ENCODE measurements at regions not wholly inside any gene's neighbourhood (a gene's known extent, or its start where the extent isn't known, plus 50 kb on each side); places are given as distances from the start of the nearest gene placed in this dataset.

- Histone ChIP-seq H3K79me1 (ENCODE audit: low read depth, low read length) (no peaks in the 10 kb centered on the region), H3K9me3 (replicated peaks in 1 of 2; ENCODE audit: control insufficient read depth in 2 of 2, insufficient read depth in 1 of 2, low read depth in 1 of 2, low read length in 2 of 2) (no peaks in the 10 kb centered on the region), H3K4ac (ENCODE audit: low read length) (no peak overlapping the region), H3K23ac (ENCODE audit: low read depth, low read length, poor library complexity) (no peak overlapping the region), H4K8ac (ENCODE audit: low read depth, low read length) (no peak overlapping the region), H3K9ac (ENCODE audit: low read depth, low read length, poor library complexity) (no peak overlapping the region), H3K36me3 (replicated peaks in 1 of 2; ENCODE audit: control insufficient read depth in 2 of 2, insufficient read depth in 2 of 2, low read length in 2 of 2) (no peaks in the 10 kb centered on the region), H3K18ac (ENCODE audit: low read length) (no peak overlapping the region), H2BK5ac (ENCODE audit: low read length) (no peak overlapping the region), H2BK15ac (ENCODE audit: low read length) (no peak overlapping the region), H2AK5ac (ENCODE audit: low read depth, low read length) (no peak overlapping the region), H3K4me1 (ENCODE audit: control insufficient read depth in 2 of 2, insufficient read depth in 1 of 2, low read depth in 1 of 2, low read length in 2 of 2) (no peaks in the 10 kb centered on the region), H3K27ac (replicated peaks; ENCODE audit: low read length) (no peak overlapping the region), H3K14ac (ENCODE audit: low read length) (no peak overlapping the region), H4K91ac (ENCODE audit: low read depth, low read length, poor library complexity) (no peak overlapping the region), H3K4me2 (ENCODE audit: insufficient read depth, low read length, poor library complexity, severe bottlenecking) (no peak overlapping the region), H2BK120ac (ENCODE audit: low read depth, low read length) (no peak overlapping the region), H2BK12ac (ENCODE audit: low read length) (no peak overlapping the region), H2AFZ (ENCODE audit: low read length) (no peak overlapping the region), H3K27me3 (ENCODE audit: control insufficient read depth in 3 of 3, insufficient read depth in 3 of 3, low read depth in 1 of 3, low read length in 3 of 3) (no peaks in the 10 kb centered on the region), H3K4me3 (ENCODE audit: low read length in 2 of 2) (no peak overlapping the region)
- no peak for DNase-seq (ENCODE audit: low spot score)
- WGBS, 2 donors (ENCODE audit: extremely low coverage in 2 of 2, insufficient read length in 2 of 2, insufficient replicate concordance in 1 of 2), result no CpG with 5 or more reads among the region's 3 CpGs
These were observed 359.3 kb upstream of the SOX11 start for GRCh38 chr2:5332925-5333324.

GRCh38 chr2:5339473-5339872 lies 352.7 kb upstream of the SOX11 start:
- no peak overlapping the region for H2BK120ac ChIP-seq (ENCODE audit: low read depth, low read length)
- peaks cover 1 to 12% of the 10 kb centered on the region in 2 donors for H3K4me1 ChIP-seq (ENCODE audit: control insufficient read depth in 2 of 2, insufficient read depth in 1 of 2, low read depth in 1 of 2, low read length in 2 of 2)
- H2BK12ac ChIP-seq (ENCODE audit: low read length), result no peak overlapping the region

DNA sequence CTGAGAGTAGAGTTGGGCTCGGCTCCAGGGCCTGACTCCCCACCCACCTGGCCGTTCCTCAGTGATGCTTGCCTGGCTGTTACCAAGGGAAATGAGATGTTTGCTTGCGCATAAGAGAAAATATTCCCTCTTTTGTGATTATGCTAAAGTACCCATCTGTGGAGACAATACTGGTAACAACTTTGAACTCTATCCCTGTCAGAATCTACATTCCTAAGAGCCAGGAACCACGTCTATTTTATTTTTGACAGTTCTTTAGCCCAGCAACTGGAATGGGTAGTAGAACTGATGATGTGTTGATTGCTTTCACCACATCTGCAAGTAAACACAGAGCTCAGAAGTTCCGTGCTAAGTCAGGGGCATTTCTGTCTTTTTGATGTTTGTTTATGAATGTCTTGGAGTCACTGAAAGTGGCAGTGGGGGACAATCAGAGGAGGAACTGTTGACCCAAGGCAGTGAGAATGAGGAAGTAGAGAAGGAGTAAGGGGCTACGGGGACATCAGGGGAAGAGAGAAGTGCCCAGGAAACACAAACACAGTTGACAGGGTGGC lies 348.3 kb upstream of the SOX11 start:
- no peak overlapping the region for H3K18ac ChIP-seq (ENCODE audit: low read length)
- H3K4ac ChIP-seq (ENCODE audit: low read length), result no peak overlapping the region
- DNase-seq (ENCODE audit: low spot score), result no peak
- no peaks in the 10 kb centered on the region for H3K9me3 ChIP-seq (replicated peaks in 1 of 2; ENCODE audit: control insufficient read depth in 2 of 2, insufficient read depth in 1 of 2, low read depth in 1 of 2, low read length in 2 of 2)
- no peak overlapping the region for H3K9ac ChIP-seq (ENCODE audit: low read depth, low read length, poor library complexity)
- H4K8ac ChIP-seq (ENCODE audit: low read depth, low read length), result no peak overlapping the region
- no peaks in the 10 kb centered on the region for H3K36me3 ChIP-seq (replicated peaks in 1 of 2; ENCODE audit: control insufficient read depth in 2 of 2, insufficient read depth in 2 of 2, low read length in 2 of 2)
- no peak overlapping the region for H3K14ac ChIP-seq (ENCODE audit: low read length)
- H3K27ac ChIP-seq (replicated peaks; ENCODE audit: low read length), result no peak overlapping the region
- peaks cover 1 to 12% of the 10 kb centered on the region in 2 donors for H3K4me1 ChIP-seq (ENCODE audit: control insufficient read depth in 2 of 2, insufficient read depth in 1 of 2, low read depth in 1 of 2, low read length in 2 of 2)
- WGBS, 2 donors (ENCODE audit: extremely low coverage in 2 of 2, insufficient read length in 2 of 2, insufficient replicate concordance in 1 of 2), result no CpG with 5 or more reads among the region's 6 CpGs
- H3K79me1 ChIP-seq (ENCODE audit: low read depth, low read length), result no peaks in the 10 kb centered on the region
- no peak overlapping the region for H3K4me2 ChIP-seq (ENCODE audit: insufficient read depth, low read length, poor library complexity, severe bottlenecking)
- H2BK15ac ChIP-seq (ENCODE audit: low read length), result no peak overlapping the region
- no peak overlapping the region for H2BK120ac ChIP-seq (ENCODE audit: low read depth, low read length)
- H2BK12ac ChIP-seq (ENCODE audit: low read length), result no peak overlapping the region
- H4K91ac ChIP-seq (ENCODE audit: low read depth, low read length, poor library complexity), result no peak overlapping the region
- H3K4me3 ChIP-seq (ENCODE audit: low read length in 2 of 2), result no peak overlapping the region
- no peak overlapping the region for H3K23ac ChIP-seq (ENCODE audit: low read depth, low read length, poor library complexity)
- no peaks in the 10 kb centered on the region for H3K27me3 ChIP-seq (ENCODE audit: control insufficient read depth in 3 of 3, insufficient read depth in 3 of 3, low read depth in 1 of 3, low read length in 3 of 3)
- H2AFZ ChIP-seq (ENCODE audit: low read length), result peak overlapping the region; percentile 36
- H2AK5ac ChIP-seq (ENCODE audit: low read depth, low read length), result no peak overlapping the region
- H2BK5ac ChIP-seq (ENCODE audit: low read length), result no peak overlapping the region

More at GRCh38 chr2:5339473-5339872, 352.7 kb upstream of the SOX11 start:
- no peaks in the 10 kb centered on the region for H3K27me3 ChIP-seq (ENCODE audit: control insufficient read depth in 3 of 3, insufficient read depth in 3 of 3, low read depth in 1 of 3, low read length in 3 of 3)
- no peak overlapping the region for H3K14ac ChIP-seq (ENCODE audit: low read length)
- H3K4ac ChIP-seq (ENCODE audit: low read length), result no peak overlapping the region
- no peak overlapping the region for H2BK5ac ChIP-seq (ENCODE audit: low read length)
- H3K36me3 ChIP-seq (replicated peaks in 1 of 2; ENCODE audit: control insufficient read depth in 2 of 2, insufficient read depth in 2 of 2, low read length in 2 of 2), result no peaks in the 10 kb centered on the region
- H3K4me3 ChIP-seq (ENCODE audit: low read length in 2 of 2), result no peak overlapping the region
- no peak overlapping the region for H2BK15ac ChIP-seq (ENCODE audit: low read length)
- H2AK5ac ChIP-seq (ENCODE audit: low read depth, low read length), result no peak overlapping the region
- H3K27ac ChIP-seq (replicated peaks; ENCODE audit: low read length), result no peak overlapping the region
- DNase-seq (ENCODE audit: low spot score), result no peak
- no peak overlapping the region for H2AFZ ChIP-seq (ENCODE audit: low read length)
- no peak overlapping the region for H3K18ac ChIP-seq (ENCODE audit: low read length)
- H4K8ac ChIP-seq (ENCODE audit: low read depth, low read length), result no peak overlapping the region
- H3K9ac ChIP-seq (ENCODE audit: low read depth, low read length, poor library complexity), result no peak overlapping the region
- H3K9me3 ChIP-seq (replicated peaks in 1 of 2; ENCODE audit: control insufficient read depth in 2 of 2, insufficient read depth in 1 of 2, low read depth in 1 of 2, low read length in 2 of 2), result no peaks in the 10 kb centered on the region
- no peak overlapping the region for H3K23ac ChIP-seq (ENCODE audit: low read depth, low read length, poor library complexity)
- no peak overlapping the region for H3K4me2 ChIP-seq (ENCODE audit: insufficient read depth, low read length, poor library complexity, severe bottlenecking)
- H4K91ac ChIP-seq (ENCODE audit: low read depth, low read length, poor library complexity), result no peak overlapping the region
- no peaks in the 10 kb centered on the region for H3K79me1 ChIP-seq (ENCODE audit: low read depth, low read length)

DNA sequence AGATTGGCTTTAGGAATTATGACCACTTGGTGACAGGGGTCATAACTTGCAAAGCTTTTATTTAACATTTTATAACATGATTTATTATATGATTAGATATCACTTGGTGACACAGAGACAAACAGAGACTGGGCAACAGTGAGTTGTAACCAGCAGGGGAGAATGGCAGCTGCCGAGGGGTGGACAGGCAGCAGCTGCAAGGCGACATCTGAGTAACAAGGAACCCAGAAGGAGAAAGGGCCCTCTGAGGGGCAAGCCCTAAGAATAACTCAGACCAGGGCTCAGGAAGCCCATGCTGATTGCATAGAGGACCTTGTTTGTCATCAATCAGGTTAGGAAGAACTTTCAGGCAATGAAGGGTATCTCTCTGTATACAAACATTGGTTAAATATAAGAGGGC lies 339.9 kb upstream of the SOX11 start:
- Histone ChIP-seq H2AK5ac (ENCODE audit: low read depth, low read length) (no peak overlapping the region), H3K36me3 (replicated peaks in 1 of 2; ENCODE audit: control insufficient read depth in 2 of 2, insufficient read depth in 2 of 2, low read length in 2 of 2) (no peaks in the 10 kb centered on the region), H2BK120ac (ENCODE audit: low read depth, low read length) (no peak overlapping the region), H3K18ac (ENCODE audit: low read length) (no peak overlapping the region), H3K4me1 (ENCODE audit: control insufficient read depth in 2 of 2, insufficient read depth in 1 of 2, low read depth in 1 of 2, low read length in 2 of 2) (no peaks in the 10 kb centered on the region), H2AFZ (ENCODE audit: low read length) (no peak overlapping the region), H2BK12ac (ENCODE audit: low read length) (no peak overlapping the region), H3K79me1 (ENCODE audit: low read depth, low read length) (no peaks in the 10 kb centered on the region), H2BK15ac (ENCODE audit: low read length) (no peak overlapping the region), H3K4me3 (ENCODE audit: low read length in 2 of 2) (no peak overlapping the region), H3K4ac (ENCODE audit: low read length) (no peak overlapping the region), H3K9ac (ENCODE audit: low read depth, low read length, poor library complexity) (no peak overlapping the region), H3K4me2 (ENCODE audit: insufficient read depth, low read length, poor library complexity, severe bottlenecking) (no peak overlapping the region), H3K23ac (ENCODE audit: low read depth, low read length, poor library complexity) (no peak overlapping the region), H3K27ac (replicated peaks; ENCODE audit: low read length) (no peak overlapping the region), H2BK5ac (ENCODE audit: low read length) (no peak overlapping the region), H4K8ac (ENCODE audit: low read depth, low read length) (no peak overlapping the region), H3K9me3 (replicated peaks in 1 of 2; ENCODE audit: control insufficient read depth in 2 of 2, insufficient read depth in 1 of 2, low read depth in 1 of 2, low read length in 2 of 2) (no peaks in the 10 kb centered on the region), H3K27me3 (ENCODE audit: control insufficient read depth in 3 of 3, insufficient read depth in 3 of 3, low read depth in 1 of 3, low read length in 3 of 3) (no peaks in the 10 kb centered on the region), H3K14ac (ENCODE audit: low read length) (no peak overlapping the region), H4K91ac (ENCODE audit: low read depth, low read length, poor library complexity) (no peak overlapping the region)
- WGBS, 2 donors (ENCODE audit: extremely low coverage in 2 of 2, insufficient read length in 2 of 2, insufficient replicate concordance in 1 of 2), result no CpG with 5 or more reads among the region's 2 CpGs
- DNase-seq (ENCODE audit: low spot score), result no peak
